H1 (cell line): ENCODE measurements at regions not wholly inside any gene's neighbourhood (a gene's known extent, or its start where the extent isn't known, plus 50 kb on each side); places are given as distances from the start of the nearest gene placed in this dataset.

Source experiments
- CTCF ChIA-PET: fragments of 300-600 bp; sonication (Branson Sonifier 250); formaldehyde crosslinking; loops from one replicate; lab custom pipeline; 2021; ENCODE audit not compliant: partially characterized antibody; lab: Charles Lee
- POLR2A ChIA-PET: fragments of 300-600 bp; sonication (Branson Sonifier 250); formaldehyde crosslinking; loops from one replicate; lab custom pipeline; 2021; ENCODE audit warnings: inconsistent platforms; ENCODE audit not compliant: partially characterized antibody; lab: Charles Lee
- DNase-seq, 2 experiments: peaks; one replicate each; pipeline versions ENCODE4 v3.0.0 to v3.0.0-alpha.2; 2010 to 2022; ENCODE audit warnings: low spot score in 2 of 2, low read depth in 1 of 2, mixed read lengths in 1 of 2
- FAIRE-seq: peaks from 2 replicates; lab custom pipeline; 2011; peaks lifted over from hg19 to GRCh38; lab: Jason Lieb, UNC
- H2AFZ ChIP-seq: 2 replicates; pipeline ENCODE4 v1.8.1; 2012; ENCODE audit warnings: low read length, inconsistent platforms
- H2AK5ac ChIP-seq: 2 replicates; pipeline ENCODE4 v1.6.1; 2013; ENCODE audit warnings: low read depth, low read length
- H2BK120ac ChIP-seq: replicated peaks from 2 replicates; pipeline ENCODE3; 2013; ENCODE audit warnings: low read depth, low read length, inconsistent platforms
- H2BK12ac ChIP-seq: 2 replicates; pipeline ENCODE4 v1.6.1; 2013; ENCODE audit warnings: low read depth, low read length
- H2BK15ac ChIP-seq: 2 replicates; pipeline ENCODE4 v1.6.1; 2013; ENCODE audit warnings: low read length
- H2BK20ac ChIP-seq: 2 replicates; pipeline ENCODE4 v1.6.1; 2013; ENCODE audit warnings: low read length
- H2BK5ac ChIP-seq: 2 replicates; pipeline ENCODE4 v1.6.1; 2013; ENCODE audit warnings: low read depth, low read length
- H3K14ac ChIP-seq: 2 replicates; pipeline ENCODE4 v1.6.1; 2013; ENCODE audit warnings: inconsistent platforms; ENCODE audit not compliant: insufficient read length
- H3K18ac ChIP-seq: 2 replicates; pipeline ENCODE4 v1.6.1; 2013; ENCODE audit warnings: low read length; ENCODE audit errors: extremely low read depth
- H3K23ac ChIP-seq: 2 replicates; pipeline ENCODE4 v1.6.1; 2013; ENCODE audit warnings: inconsistent platforms; ENCODE audit not compliant: insufficient read length
- H3K23me2 ChIP-seq: 2 replicates; pipeline ENCODE4 v1.6.1; 2013; ENCODE audit warnings: low read depth, low read length
- H3K27ac ChIP-seq: 2 replicates; pipeline ENCODE4 v1.6.1; 2011; ENCODE audit warnings: low read depth, low read length, inconsistent platforms
- H3K27me3 ChIP-seq, 4 experiments: replicated peaks in 1 of 4; 1 replicate in 1 of 4; 2 replicates in 3 of 4; pipeline versions ENCODE4 v1.6.1 to v1.8.1; 2011 to 2013; ENCODE audit warnings: low read length in 3 of 4, mild to moderate bottlenecking in 3 of 4, inconsistent platforms in 2 of 4, mixed read lengths in 2 of 4, moderate library complexity in 1 of 4; ENCODE audit not compliant: control insufficient read depth in 3 of 4, insufficient read depth in 3 of 4; ENCODE audit errors: extremely low read depth in 1 of 4
- H3K36me3 ChIP-seq, 4 experiments: 2 replicates each; pipeline versions ENCODE4 v1.6.1 to v1.8.1; 2011 to 2013; ENCODE audit warnings: mild to moderate bottlenecking in 4 of 4, low read length in 3 of 4, moderate library complexity in 2 of 4, control low read depth in 1 of 4, inconsistent platforms in 1 of 4; ENCODE audit not compliant: insufficient read depth in 4 of 4, control insufficient read depth in 2 of 4
- H3K4ac ChIP-seq: replicated peaks from 2 replicates; pipeline ENCODE3; 2013; ENCODE audit warnings: low read length, low read depth, mixed read lengths, inconsistent platforms; ENCODE audit not compliant: insufficient read length
- H3K4me1 ChIP-seq, 4 experiments: replicated peaks in 1 of 4; 1 replicate in 1 of 4; 2 replicates in 3 of 4; pipeline versions ENCODE4 v1.6.1 to v1.8.1; 2011 to 2013; ENCODE audit warnings: low read length in 3 of 4, inconsistent platforms in 2 of 4, mixed read lengths in 1 of 4; ENCODE audit not compliant: insufficient read depth in 4 of 4, control insufficient read depth in 3 of 4
- H3K4me2 ChIP-seq, 2 experiments: 2 replicates each; pipeline versions ENCODE4 v1.6.1 to v1.8.1; 2011 to 2013; ENCODE audit warnings: low read depth in 2 of 2, low read length in 2 of 2, control low read depth in 1 of 2, inconsistent platforms in 1 of 2, mild to moderate bottlenecking in 1 of 2; ENCODE audit not compliant: insufficient read depth in 1 of 2
- H3K4me3 ChIP-seq, 4 experiments: fragments of 200-600, 300-600 bp in 1 of 4; sonication (generic), shearing (Covaris generic), sonication (Bioruptor Twin) in 1 of 4; 2 replicates each; pipeline versions ENCODE4 v1.5.1 to v1.8.1; 2011 to 2016; ENCODE audit warnings: low read length in 4 of 4, low read depth in 3 of 4, control low read depth in 2 of 4, inconsistent platforms in 2 of 4, mild to moderate bottlenecking in 2 of 4, mixed read lengths in 1 of 4, moderate library complexity in 1 of 4; ENCODE audit not compliant: insufficient read depth in 2 of 4; ENCODE audit errors: extremely low read depth in 1 of 4
- H3K56ac ChIP-seq: replicated peaks from 2 replicates; pipeline ENCODE3; 2013; ENCODE audit warnings: low read depth, mild to moderate bottlenecking, mixed read lengths, low read length, inconsistent platforms; ENCODE audit not compliant: insufficient read length
- H3K79me1 ChIP-seq: 2 replicates; pipeline ENCODE4 v1.6.1; 2013; ENCODE audit warnings: low read depth, low read length, control low read depth
- H3K79me2 ChIP-seq, 2 experiments: 2 replicates each; pipeline versions ENCODE4 v1.6.1 to v1.8.1; 2012 to 2013; ENCODE audit warnings: low read length in 2 of 2, mild to moderate bottlenecking in 2 of 2, inconsistent platforms in 1 of 2; ENCODE audit not compliant: insufficient read depth in 2 of 2, control insufficient read depth in 1 of 2
- H3K9ac ChIP-seq, 4 experiments: replicated peaks in 1 of 4; 1 replicate in 1 of 4; 2 replicates in 3 of 4; pipeline versions ENCODE4 v1.6.1 to v1.8.1; 2011 to 2013; ENCODE audit warnings: low read depth in 3 of 4, low read length in 3 of 4, control low read depth in 2 of 4, mild to moderate bottlenecking in 2 of 4, moderate library complexity in 2 of 4, inconsistent platforms in 1 of 4; ENCODE audit errors: extremely low read depth in 1 of 4
- H3K9me3 ChIP-seq, 2 experiments: 2 replicates each; pipeline versions ENCODE4 v1.6.1 to v1.8.1; 2012 to 2013; ENCODE audit warnings: mild to moderate bottlenecking in 2 of 2, moderate library complexity in 2 of 2, control low read depth in 1 of 2, inconsistent platforms in 1 of 2, low read depth in 1 of 2, low read length in 1 of 2, mixed read lengths in 1 of 2; ENCODE audit not compliant: insufficient read depth in 2 of 2
- H4K20me1 ChIP-seq, 2 experiments: replicated peaks in 1 of 2; 2 replicates each; pipeline versions ENCODE3 to v1.8.1; 2011 to 2013; ENCODE audit warnings: inconsistent platforms in 2 of 2, low read length in 2 of 2, mild to moderate bottlenecking in 1 of 2; ENCODE audit not compliant: insufficient read depth in 2 of 2, control insufficient read depth in 1 of 2
- H4K5ac ChIP-seq: 2 replicates; pipeline ENCODE4 v1.6.1; 2013; ENCODE audit warnings: low read length, low read depth, mixed read lengths, inconsistent platforms; ENCODE audit not compliant: insufficient read length
- H4K8ac ChIP-seq: 2 replicates; pipeline ENCODE4 v1.8.0; 2013; ENCODE audit warnings: mild to moderate bottlenecking, moderate library complexity, low read length, inconsistent platforms; ENCODE audit not compliant: insufficient read depth; ENCODE audit errors: extremely low read depth
- H4K91ac ChIP-seq: replicated peaks from 2 replicates; pipeline ENCODE3; 2013; ENCODE audit warnings: low read length, mixed read lengths, inconsistent platforms; ENCODE audit not compliant: insufficient read length
- SIRT6 ChIP-seq: IDR thresholded peaks from one replicate; pipeline ENCODE4 v1.7.1; 2012; ENCODE audit warnings: low read length, inconsistent platforms
- WGBS, 2 experiments: shearing (Covaris generic) in 1 of 2; methylation state at CpG; one replicate each; pipeline versions ENCODE4 v1.1.6 to v1.1.7; 2013 to 2015; ENCODE audit warnings: low lambda C conversion rate in 2 of 2, mixed read lengths in 2 of 2, inconsistent platforms in 1 of 2, low coverage in 1 of 2, missing lambda C conversion rate in 1 of 2; ENCODE audit not compliant: insufficient replicate concordance in 2 of 2, insufficient coverage in 1 of 2, insufficient read length in 1 of 2; ENCODE audit errors: extremely low coverage in 1 of 2, missing lambda C conversion rate in 1 of 2; 5-methylcytosine and 5-hydroxymethylcytosine counted together

GRCh38 chr10:128922172-128922571 is 544.9 kb upstream of the MGMT start:
- H4K8ac ChIP-seq: no peak overlapping the region
- H2BK15ac ChIP-seq: no peak overlapping the region
- no peak overlapping the region for H4K91ac ChIP-seq
- H3K56ac ChIP-seq: no peak overlapping the region
- FAIRE-seq (no peak), DNase-seq (no peak)
- H3K23me2 ChIP-seq: no peaks in the 10 kb centered on the region
- ChIA-PET POLR2A (no interaction called here), CTCF (interaction anchor here (1.5 kb wide), 1 partner anchor 193 kb away, joined by 4 read pairs; no protein-coding TSS in a partner anchor)
- H3K9me3 ChIP-seq: no peaks in the 10 kb centered on the region
- H3K4me3 ChIP-seq: no peak overlapping the region
- no peak overlapping the region for H2BK20ac ChIP-seq
- no peak overlapping the region for H2BK5ac ChIP-seq
- no peak overlapping the region for H3K18ac ChIP-seq
- H2BK12ac ChIP-seq: no peak overlapping the region
- no peak overlapping the region for H2AK5ac ChIP-seq
- no peaks in the 10 kb centered on the region; a peak in 1 of 7 replicates for H3K4me1 ChIP-seq
- TF ChIP-seq SIRT6: no peak
- H3K27ac ChIP-seq: no peak overlapping the region
- no peaks in the 10 kb centered on the region for H3K27me3 ChIP-seq
- H3K4ac ChIP-seq: no peak overlapping the region
- no peak overlapping the region for H2AFZ ChIP-seq
- WGBS, 2 experiments: 83% methylated on average over 2 of the region's 2 CpGs; no CpG with 5 or more reads in 1 of the 2 experiments
- no peak overlapping the region for H3K9ac ChIP-seq
- no peaks in the 10 kb centered on the region for H3K79me1 ChIP-seq
- H2BK120ac ChIP-seq: no peak overlapping the region
- no peaks in the 10 kb centered on the region for H3K36me3 ChIP-seq
- H3K79me2 ChIP-seq: no peaks in the 10 kb centered on the region
- H4K5ac ChIP-seq: no peak overlapping the region
- no peak overlapping the region for H3K4me2 ChIP-seq
- no peak overlapping the region for H3K14ac ChIP-seq
- no peak overlapping the region for H3K23ac ChIP-seq
- H4K20me1 ChIP-seq: no peaks in the 10 kb centered on the region
